ENCODE measurements at regions not wholly inside any gene's neighbourhood (a gene's known extent, or its start where the extent isn't known, plus 50 kb on each side); places are given as distances from the start of the nearest gene placed in this dataset.

DNA sequence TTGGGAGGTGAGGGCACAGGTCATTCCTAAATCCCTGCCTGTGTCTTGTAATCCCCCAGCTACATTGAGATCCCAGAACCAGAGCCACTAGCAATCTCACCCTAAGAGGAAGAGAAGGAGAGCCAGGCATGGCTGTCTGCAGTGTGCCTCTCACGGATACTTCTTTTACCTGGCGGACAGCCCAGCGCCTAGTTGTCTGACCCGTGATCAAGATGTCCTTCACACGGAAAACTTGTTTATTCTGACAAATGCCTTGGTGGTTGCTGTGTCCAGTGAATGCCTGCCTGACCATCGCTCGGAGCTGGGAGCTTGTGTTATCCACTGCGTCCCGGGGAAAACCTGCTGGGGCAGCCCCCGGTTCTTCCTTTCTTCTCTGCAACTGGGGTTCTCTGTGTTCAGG lies 140.5 kb upstream of the WSCD1 start:
- TF ChIP-seq, protein P1, sequence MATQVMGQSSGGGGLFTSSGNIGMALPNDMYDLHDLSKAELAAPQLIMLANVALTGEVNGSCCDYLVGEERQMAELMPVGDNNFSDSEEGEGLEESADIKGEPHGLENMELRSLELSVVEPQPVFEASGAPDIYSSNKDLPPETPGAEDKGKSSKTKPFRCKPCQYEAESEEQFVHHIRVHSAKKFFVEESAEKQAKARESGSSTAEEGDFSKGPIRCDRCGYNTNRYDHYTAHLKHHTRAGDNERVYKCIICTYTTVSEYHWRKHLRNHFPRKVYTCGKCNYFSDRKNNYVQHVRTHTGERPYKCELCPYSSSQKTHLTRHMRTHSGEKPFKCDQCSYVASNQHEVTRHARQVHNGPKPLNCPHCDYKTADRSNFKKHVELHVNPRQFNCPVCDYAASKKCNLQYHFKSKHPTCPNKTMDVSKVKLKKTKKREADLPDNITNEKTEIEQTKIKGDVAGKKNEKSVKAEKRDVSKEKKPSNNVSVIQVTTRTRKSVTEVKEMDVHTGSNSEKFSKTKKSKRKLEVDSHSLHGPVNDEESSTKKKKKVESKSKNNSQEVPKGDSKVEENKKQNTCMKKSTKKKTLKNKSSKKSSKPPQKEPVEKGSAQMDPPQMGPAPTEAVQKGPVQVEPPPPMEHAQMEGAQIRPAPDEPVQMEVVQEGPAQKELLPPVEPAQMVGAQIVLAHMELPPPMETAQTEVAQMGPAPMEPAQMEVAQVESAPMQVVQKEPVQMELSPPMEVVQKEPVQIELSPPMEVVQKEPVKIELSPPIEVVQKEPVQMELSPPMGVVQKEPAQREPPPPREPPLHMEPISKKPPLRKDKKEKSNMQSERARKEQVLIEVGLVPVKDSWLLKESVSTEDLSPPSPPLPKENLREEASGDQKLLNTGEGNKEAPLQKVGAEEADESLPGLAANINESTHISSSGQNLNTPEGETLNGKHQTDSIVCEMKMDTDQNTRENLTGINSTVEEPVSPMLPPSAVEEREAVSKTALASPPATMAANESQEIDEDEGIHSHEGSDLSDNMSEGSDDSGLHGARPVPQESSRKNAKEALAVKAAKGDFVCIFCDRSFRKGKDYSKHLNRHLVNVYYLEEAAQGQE (IDR thresholded peaks at IDR 0.05; ENCODE audit: low read depth) = no peak
- TF ChIP-seq CEBPB (IDR thresholded peaks at IDR 0.05) = no peak
- TF ChIP-seq TEAD4 (IDR thresholded peaks at IDR 0.05) = no peak
- no peak for TF ChIP-seq ZBTB7A (IDR thresholded peaks at IDR 0.05; ENCODE audit: low read depth)
- no peak for TF ChIP-seq RAD21 (IDR thresholded peaks at IDR 0.05; ENCODE audit: low read depth)
- TF ChIP-seq TAF1 (IDR thresholded peaks at IDR 0.05; ENCODE audit: low read depth) = no peak
- TF ChIP-seq FOXM1 (IDR thresholded peaks at IDR 0.05; ENCODE audit: borderline replicate concordance, low read depth) = no peak
- TF ChIP-seq, protein P2, sequence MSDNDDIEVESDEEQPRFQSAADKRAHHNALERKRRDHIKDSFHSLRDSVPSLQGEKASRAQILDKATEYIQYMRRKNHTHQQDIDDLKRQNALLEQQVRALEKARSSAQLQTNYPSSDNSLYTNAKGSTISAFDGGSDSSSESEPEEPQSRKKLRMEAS (IDR thresholded peaks at IDR 0.05) = no peak
- TF ChIP-seq, protein P3, sequence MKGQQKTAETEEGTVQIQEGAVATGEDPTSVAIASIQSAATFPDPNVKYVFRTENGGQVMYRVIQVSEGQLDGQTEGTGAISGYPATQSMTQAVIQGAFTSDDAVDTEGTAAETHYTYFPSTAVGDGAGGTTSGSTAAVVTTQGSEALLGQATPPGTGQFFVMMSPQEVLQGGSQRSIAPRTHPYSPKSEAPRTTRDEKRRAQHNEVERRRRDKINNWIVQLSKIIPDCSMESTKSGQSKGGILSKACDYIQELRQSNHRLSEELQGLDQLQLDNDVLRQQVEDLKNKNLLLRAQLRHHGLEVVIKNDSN (IDR thresholded peaks at IDR 0.05) = no peak
- no peak for TF ChIP-seq EP300 (IDR thresholded peaks at IDR 0.05; ENCODE audit: borderline replicate concordance)
- TF ChIP-seq TCF12 (IDR thresholded peaks at IDR 0.05; ENCODE audit: low read depth) = no peak

DNA sequence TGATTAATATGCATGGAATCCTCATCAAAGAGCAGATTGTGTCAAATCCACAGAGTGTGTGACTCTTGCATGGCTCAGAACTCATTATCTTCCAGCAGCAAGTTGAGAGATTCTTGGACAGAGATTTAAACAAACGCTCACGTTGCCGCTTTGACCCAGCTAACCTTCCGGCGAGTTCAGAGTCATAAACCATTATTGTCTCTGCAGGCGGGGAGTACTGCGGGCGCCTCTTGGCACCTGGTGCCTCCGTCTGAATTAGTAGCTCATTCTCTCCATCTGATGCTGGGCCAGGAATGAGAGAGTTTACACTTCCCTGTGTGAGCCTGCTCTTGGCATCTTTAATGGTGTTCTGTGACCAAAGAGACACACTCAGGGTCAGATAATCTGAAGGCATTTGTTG lies 138.6 kb upstream of the WSCD1 start:
- TF ChIP-seq CEBPB (IDR thresholded peaks at IDR 0.05) = no peak
- TF ChIP-seq EGR1 (IDR thresholded peaks at IDR 0.05) = no peak
- TF ChIP-seq, protein P1 (IDR thresholded peaks at IDR 0.05; ENCODE audit: low read depth) = no peak
- TF ChIP-seq, protein P3 (IDR thresholded peaks at IDR 0.05) = no peak
- TF ChIP-seq FOXM1 (IDR thresholded peaks at IDR 0.05; ENCODE audit: borderline replicate concordance, low read depth) = no peak
- TF ChIP-seq RAD21 (IDR thresholded peaks at IDR 0.05; ENCODE audit: low read depth) = no peak
- no peak for TF ChIP-seq NFIC (IDR thresholded peaks at IDR 0.05)
- no peak for TF ChIP-seq TCF12 (IDR thresholded peaks at IDR 0.05; ENCODE audit: low read depth)
- TF ChIP-seq EP300 (IDR thresholded peaks at IDR 0.05; ENCODE audit: borderline replicate concordance) = no peak

DNA sequence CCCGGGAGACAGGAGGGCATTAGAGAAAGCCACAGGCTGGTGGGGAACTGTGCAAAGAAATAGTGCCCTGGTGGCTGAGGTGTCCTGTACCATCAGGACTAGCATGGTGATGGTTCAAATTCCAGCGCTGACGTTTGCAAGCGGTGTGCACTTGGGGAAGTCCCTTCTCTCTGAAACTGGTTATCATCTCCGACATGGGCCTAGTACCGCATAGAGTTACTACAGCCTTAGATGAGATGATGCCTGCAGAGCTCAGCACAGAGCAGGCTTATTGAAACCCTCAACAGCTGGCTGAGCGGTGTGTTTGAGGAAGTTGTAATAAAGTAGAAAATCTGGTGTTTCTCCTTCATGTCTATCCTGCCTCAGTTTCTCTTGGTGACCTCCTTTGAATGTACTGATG lies 136.7 kb upstream of the WSCD1 start:
- TF ChIP-seq YY1 (IDR thresholded peaks at IDR 0.05; ENCODE audit: low read depth) (no peak), EGR1 (IDR thresholded peaks at IDR 0.05) (no peak), TEAD4 (IDR thresholded peaks at IDR 0.05) (no peak), TCF12 (IDR thresholded peaks at IDR 0.05; ENCODE audit: low read depth) (no peak), FOXM1 (IDR thresholded peaks at IDR 0.05; ENCODE audit: borderline replicate concordance, low read depth) (no peak), NFIC (IDR thresholded peaks at IDR 0.05) (no peak), RAD21 (IDR thresholded peaks at IDR 0.05; ENCODE audit: low read depth) (no peak), CEBPB (IDR thresholded peaks at IDR 0.05) (no peak), CREB1 (IDR thresholded peaks at IDR 0.05; ENCODE audit: low read depth) (no peak), EP300 (IDR thresholded peaks at IDR 0.05; ENCODE audit: borderline replicate concordance) (no peak)
- TF ChIP-seq, protein P3 (IDR thresholded peaks at IDR 0.05) = no peak
- TF ChIP-seq, protein P1 (IDR thresholded peaks at IDR 0.05; ENCODE audit: low read depth) = no peak
- TF ChIP-seq, protein P2 (IDR thresholded peaks at IDR 0.05) = no peak

DNA sequence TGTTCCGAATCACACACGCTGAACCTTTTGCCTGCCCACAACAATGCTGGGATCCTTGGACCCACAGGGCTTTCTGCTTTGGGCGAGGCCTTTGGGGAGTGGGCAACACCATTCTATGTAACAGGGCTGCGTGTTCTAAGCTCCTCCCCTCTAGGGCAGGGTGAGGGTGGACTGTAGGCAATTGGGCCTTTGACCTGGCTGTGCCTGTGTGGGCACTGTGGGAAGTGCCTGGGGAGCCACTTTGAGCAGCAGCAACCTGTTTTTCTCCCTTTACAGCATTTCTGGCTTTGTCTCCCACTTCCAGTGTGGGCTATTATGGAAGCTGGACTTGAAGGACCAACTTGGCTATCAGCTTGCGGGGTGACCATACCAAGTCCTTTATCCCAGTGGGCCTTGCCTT lies 128.9 kb upstream of the WSCD1 start:
- TF ChIP-seq ZBTB7A (IDR thresholded peaks at IDR 0.05; ENCODE audit: low read depth) (no peak), YY1 (IDR thresholded peaks at IDR 0.05; ENCODE audit: low read depth) (no peak), FOXM1 (IDR thresholded peaks at IDR 0.05; ENCODE audit: borderline replicate concordance, low read depth) (no peak), CREB1 (IDR thresholded peaks at IDR 0.05; ENCODE audit: low read depth) (no peak), EP300 (IDR thresholded peaks at IDR 0.05; ENCODE audit: borderline replicate concordance) (no peak), TAF1 (IDR thresholded peaks at IDR 0.05; ENCODE audit: low read depth) (no peak)
- TF ChIP-seq, protein P1 (IDR thresholded peaks at IDR 0.05; ENCODE audit: low read depth) = no peak

Measured in Ishikawa (cell line).